Esophagus squamous epithelium (tissue), 5 donors: ENCODE measurements at regions not wholly inside any gene's neighbourhood (a gene's known extent, or its start where the extent isn't known, plus 50 kb on each side); places are given as distances from the start of the nearest gene placed in this dataset.

Experiments used
- DNase-seq: peaks from one replicate; lab custom pipeline; 2025; lab: John Stamatoyannopoulos, UW
- H3K27ac ChIP-seq, 4 donors: fragments of 200-600 bp; sonication (generic); one replicate each; pipeline ENCODE4 v1.5.1; 2016 to 2019; ENCODE audit warnings: mild to moderate bottlenecking in 1 of 4
- H3K27me3 ChIP-seq, 4 donors: fragments of 200-600 bp; sonication (generic); 1 replicate in 3 of 4; 2 replicates in 1 of 4; pipeline versions ENCODE4 v1.5.1 to v1.6.0; 2017 to 2021; ENCODE audit warnings: antibody characterized with exemption in 1 of 4
- H3K36me3 ChIP-seq, 3 donors: fragments of 200-600 bp; sonication (generic); one replicate each; pipeline ENCODE4 v1.5.1; 2016 to 2019
- H3K4me1 ChIP-seq, 3 donors: fragments of 200-600 bp; sonication (generic); one replicate each; pipeline ENCODE4 v1.5.1; 2017 to 2019
- H3K4me3 ChIP-seq, 4 donors: fragments of 200-600 bp; sonication (generic); 1 replicate in 3 of 4; 2 replicates in 1 of 4; pipeline ENCODE4 v1.5.1; 2016 to 2019; ENCODE audit warnings: mild to moderate bottlenecking in 2 of 4, moderate library complexity in 1 of 4
- H3K9me3 ChIP-seq, 3 donors: fragments of 200-600 bp; sonication (generic); one replicate each; pipeline ENCODE4 v1.5.1; 2016 to 2019
- POLR2A ChIP-seq, 4 donors: fragments of 450-650 bp; IDR thresholded peaks; one replicate each; pipeline ENCODE4 v1.6.1; 2017; ENCODE audit warnings: antibody characterized with exemption in 4 of 4, mild to moderate bottlenecking in 4 of 4, moderate library complexity in 3 of 4
- WGBS, 2 donors: methylation state at CpG; one replicate each; pipeline ENCODE4 v1.1.5; 2018; 5-methylcytosine and 5-hydroxymethylcytosine counted together
- intact Hi-C: fragments of 100-400 bp; cut with DNase I; formaldehyde crosslinking; loops from one replicate; pipeline ENCODE4 v1.15.0; 2022
- TF ChIP-seq, protein P1 (sequence below), 6 experiments: fragments of 450-650 bp in 4 of 6; fragments of 200-600 bp in 2 of 6; sonication (generic) in 2 of 6; IDR thresholded peaks; one replicate each; pipeline ENCODE4 v1.5.1; 2016 to 2019; ENCODE audit warnings: antibody characterized with exemption in 6 of 6, mild to moderate bottlenecking in 4 of 6, moderate library complexity in 4 of 6
- donor health status: DM: yes; HTN: yes; CAD: no.

DNA sequence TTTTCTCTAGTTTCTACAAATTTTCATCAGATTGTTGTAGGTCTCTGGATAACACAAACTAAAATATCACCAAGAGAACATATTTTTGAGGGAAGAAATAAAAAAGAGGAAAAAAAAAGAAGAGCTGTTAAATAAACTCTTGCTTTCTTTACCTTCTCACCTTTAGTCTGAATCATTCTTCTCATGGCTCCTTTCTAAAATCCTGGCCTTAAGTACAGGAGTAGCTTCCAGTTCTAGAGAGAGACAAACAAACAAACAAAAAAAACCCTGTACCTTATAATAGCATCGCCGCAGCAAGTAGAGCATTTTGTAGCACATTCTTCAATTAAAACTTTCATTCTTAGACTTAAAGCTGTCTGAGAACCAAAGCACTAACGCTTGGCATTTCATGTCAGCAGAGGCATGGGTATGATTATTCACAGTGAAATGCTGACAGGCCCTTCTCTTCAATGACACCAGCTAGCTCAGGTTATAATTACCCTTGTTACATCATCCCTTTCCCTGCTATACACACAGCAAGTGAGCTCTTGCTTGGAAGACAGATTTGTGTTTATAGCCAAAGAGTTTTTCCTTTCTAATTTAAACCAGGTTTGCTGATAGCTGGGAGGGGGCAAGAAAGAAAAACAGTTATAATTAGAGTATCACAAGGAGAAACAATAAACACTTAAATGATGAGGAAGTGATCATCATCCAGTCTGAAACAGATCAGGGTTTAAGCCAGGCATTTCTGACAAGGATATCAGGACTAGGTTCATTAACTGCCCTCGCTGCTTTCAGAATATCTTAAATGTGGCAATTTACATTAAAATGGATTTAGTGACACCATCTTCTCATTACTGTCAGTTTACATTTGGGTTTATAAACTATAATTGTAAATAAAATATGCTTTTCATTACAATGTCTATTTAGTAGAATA lies 510.9 kb upstream of the ZNF608 start:
- H3K27ac ChIP-seq: no peak overlapping the region
- TF ChIP-seq, protein P1, sequence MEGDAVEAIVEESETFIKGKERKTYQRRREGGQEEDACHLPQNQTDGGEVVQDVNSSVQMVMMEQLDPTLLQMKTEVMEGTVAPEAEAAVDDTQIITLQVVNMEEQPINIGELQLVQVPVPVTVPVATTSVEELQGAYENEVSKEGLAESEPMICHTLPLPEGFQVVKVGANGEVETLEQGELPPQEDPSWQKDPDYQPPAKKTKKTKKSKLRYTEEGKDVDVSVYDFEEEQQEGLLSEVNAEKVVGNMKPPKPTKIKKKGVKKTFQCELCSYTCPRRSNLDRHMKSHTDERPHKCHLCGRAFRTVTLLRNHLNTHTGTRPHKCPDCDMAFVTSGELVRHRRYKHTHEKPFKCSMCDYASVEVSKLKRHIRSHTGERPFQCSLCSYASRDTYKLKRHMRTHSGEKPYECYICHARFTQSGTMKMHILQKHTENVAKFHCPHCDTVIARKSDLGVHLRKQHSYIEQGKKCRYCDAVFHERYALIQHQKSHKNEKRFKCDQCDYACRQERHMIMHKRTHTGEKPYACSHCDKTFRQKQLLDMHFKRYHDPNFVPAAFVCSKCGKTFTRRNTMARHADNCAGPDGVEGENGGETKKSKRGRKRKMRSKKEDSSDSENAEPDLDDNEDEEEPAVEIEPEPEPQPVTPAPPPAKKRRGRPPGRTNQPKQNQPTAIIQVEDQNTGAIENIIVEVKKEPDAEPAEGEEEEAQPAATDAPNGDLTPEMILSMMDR (IDR thresholded peaks at IDR 0.05): no peak
- no peak for TF ChIP-seq POLR2A (IDR thresholded peaks at IDR 0.05)

DNA sequence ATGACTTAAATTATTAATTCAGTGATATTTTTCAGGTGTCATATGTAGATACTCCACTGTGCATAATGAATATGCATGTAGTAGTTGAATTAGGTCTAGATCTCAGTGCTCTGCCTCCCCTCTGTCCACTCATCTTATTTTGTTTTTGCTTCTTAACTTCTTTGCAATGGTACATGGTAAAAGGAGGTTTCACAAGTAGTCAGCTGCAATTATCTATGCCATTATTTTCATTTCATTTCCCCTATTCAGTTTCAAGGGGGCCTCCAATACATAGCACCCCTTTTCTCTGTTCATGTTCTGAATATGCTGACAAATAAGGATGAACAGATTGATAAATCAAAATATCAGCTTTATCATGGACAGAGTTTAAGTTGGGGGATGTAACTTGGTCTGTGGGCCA lies 511.6 kb upstream of the ZNF608 start:
- Histone ChIP-seq H3K36me3 (no peaks in the 10 kb centered on the region), H3K27me3 (no peaks in the 10 kb centered on the region), H3K9me3 (no peaks in the 10 kb centered on the region), H3K27ac (no peak overlapping the region), H3K4me3 (no peak overlapping the region), H3K4me1 (no peaks in the 10 kb centered on the region)
- intact Hi-C loops: no loop called here
- no peak for DNase-seq
- TF ChIP-seq, protein P1 (IDR thresholded peaks at IDR 0.05): no peak
- no peak for TF ChIP-seq POLR2A (IDR thresholded peaks at IDR 0.05)

More for the DNA sequence above, 510.9 kb upstream of the ZNF608 start:
- H3K36me3 ChIP-seq: no peaks in the 10 kb centered on the region
- 71 to 77% methylated on average over 4 of the region's 4 CpGs for WGBS, 2 donors
- H3K9me3 ChIP-seq: no peaks in the 10 kb centered on the region
- no peaks in the 10 kb centered on the region for H3K4me1 ChIP-seq
- intact Hi-C loops: no loop called here
- H3K27me3 ChIP-seq: no peaks in the 10 kb centered on the region
- H3K4me3 ChIP-seq: no peak overlapping the region
- DNase-seq: no peak

GRCh38 chr5:125258615-125259014 lies 512.2 kb upstream of the ZNF608 start:
- Histone ChIP-seq H3K27ac (no peak overlapping the region), H3K4me1 (no peaks in the 10 kb centered on the region), H3K9me3 (no peaks in the 10 kb centered on the region), H3K4me3 (no peak overlapping the region), H3K27me3 (no peaks in the 10 kb centered on the region), H3K36me3 (no peaks in the 10 kb centered on the region)
- DNase-seq: no peak
- intact Hi-C loops: no loop called here
- TF ChIP-seq, protein P1 (IDR thresholded peaks at IDR 0.05): no peak
- TF ChIP-seq POLR2A (IDR thresholded peaks at IDR 0.05): no peak
- WGBS, 2 donors: 42 to 57% methylated on average over 2 of the region's 2 CpGs

GRCh38 chr5:125261505-125262250 lies 515.2 kb upstream of the ZNF608 start:
- intact Hi-C loops: no loop called here
- Histone ChIP-seq H3K36me3 (no peaks in the 10 kb centered on the region), H3K4me3 (no peak overlapping the region), H3K4me1 (no peaks in the 10 kb centered on the region), H3K27me3 (no peaks in the 10 kb centered on the region), H3K27ac (no peak overlapping the region), H3K9me3 (no peaks in the 10 kb centered on the region)
- TF ChIP-seq POLR2A (IDR thresholded peaks at IDR 0.05): no peak
- TF ChIP-seq, protein P1 (IDR thresholded peaks at IDR 0.05): no peak
- DNase-seq: no peak
- WGBS, 2 donors: 86 to 92% methylated on average over 2 of the region's 2 CpGs

DNA sequence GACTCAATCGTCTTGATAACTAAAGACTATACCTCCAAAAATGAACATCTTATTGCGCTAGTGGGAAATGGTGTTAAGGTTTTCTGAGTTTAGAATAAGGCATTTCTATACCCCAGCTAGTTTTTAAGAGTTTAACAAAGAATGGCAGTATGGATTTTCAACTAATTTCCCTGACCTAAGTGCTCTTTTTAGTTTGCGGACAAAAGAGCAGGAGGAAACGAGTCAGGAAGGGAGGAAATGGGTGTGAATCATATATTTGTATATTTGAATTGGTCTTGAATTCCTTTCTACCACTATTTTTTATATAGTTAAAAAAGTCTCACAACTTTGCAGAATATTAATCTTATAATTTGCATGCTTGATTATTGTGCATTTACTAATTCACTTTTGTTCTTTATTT lies 516.3 kb upstream of the ZNF608 start:
- intact Hi-C loops: no loop called here
- Histone ChIP-seq H3K27ac (no peak overlapping the region), H3K4me3 (no peak overlapping the region), H3K36me3 (no peaks in the 10 kb centered on the region), H3K9me3 (no peaks in the 10 kb centered on the region), H3K27me3 (no peaks in the 10 kb centered on the region), H3K4me1 (no peaks in the 10 kb centered on the region)
- DNase-seq: no peak
- TF ChIP-seq, protein P1 (IDR thresholded peaks at IDR 0.05): no peak
- no peak for TF ChIP-seq POLR2A (IDR thresholded peaks at IDR 0.05)
- WGBS, 2 donors: 77 to 83% methylated on average over 4 of the region's 4 CpGs
